Osteoblast (primary cell): ENCODE measurements at regions not wholly inside any gene's neighbourhood (a gene's known extent, or its start where the extent isn't known, plus 50 kb on each side); places are given as distances from the start of the nearest gene placed in this dataset.

Experiments used
- DNase-seq: peaks from one replicate; pipeline ENCODE4 v3.0.0; 2011; ENCODE audit warnings: low spot score, mixed read lengths; ENCODE audit not compliant: insufficient read length; ENCODE audit errors: missing footprints
- H2AFZ ChIP-seq: 2 replicates; pipeline ENCODE4 v1.6.0; 2011; ENCODE audit warnings: mild to moderate bottlenecking, low read length
- H3K27ac ChIP-seq: 2 replicates; pipeline ENCODE4 v1.5.1; 2011; ENCODE audit warnings: mild to moderate bottlenecking, low read depth, low read length, moderate library complexity
- H3K27me3 ChIP-seq: 2 replicates; pipeline ENCODE4 v1.6.0; 2012; ENCODE audit warnings: mild to moderate bottlenecking, control low read depth, inconsistent platforms, low read length, moderate library complexity; ENCODE audit not compliant: insufficient read depth
- H3K36me3 ChIP-seq: 2 replicates; pipeline ENCODE4 v1.5.1; 2011; ENCODE audit warnings: mild to moderate bottlenecking, low read length, control low read depth, moderate library complexity; ENCODE audit not compliant: insufficient read depth
- H3K4me1 ChIP-seq: 2 replicates; pipeline ENCODE4 v1.5.1; 2011; ENCODE audit warnings: mild to moderate bottlenecking, low read length, control low read depth, moderate library complexity; ENCODE audit not compliant: insufficient read depth
- H3K4me2 ChIP-seq: 2 replicates; pipeline ENCODE4 v1.6.0; 2011; ENCODE audit warnings: mild to moderate bottlenecking, low read length; ENCODE audit not compliant: insufficient read depth
- H3K4me3 ChIP-seq: fragments of 200-600 bp; sonication (generic); 3 replicates; pipeline ENCODE4 v1.5.1; 2012; ENCODE audit warnings: mild to moderate bottlenecking, low read length, inconsistent platforms; ENCODE audit not compliant: insufficient read depth
- H3K79me2 ChIP-seq: 2 replicates; pipeline ENCODE4 v1.6.0; 2012; ENCODE audit warnings: mild to moderate bottlenecking, low read length, control low read depth, inconsistent platforms; ENCODE audit not compliant: insufficient read depth
- H3K9me3 ChIP-seq: 2 replicates; pipeline ENCODE4 v1.5.1; 2011; ENCODE audit warnings: low read depth, low read length, control low read depth
- H4K20me1 ChIP-seq: 2 replicates; pipeline ENCODE4 v1.6.0; 2012; ENCODE audit warnings: mild to moderate bottlenecking, low read length, control low read depth; ENCODE audit not compliant: insufficient read depth
- TF ChIP-seq, protein P1 (sequence below): IDR thresholded peaks from 2 replicates; pipeline ENCODE4 v1.5.1; 2011; ENCODE audit warnings: mild to moderate bottlenecking, low read depth, low read length, moderate library complexity; ENCODE audit errors: extremely low read depth

DNA sequence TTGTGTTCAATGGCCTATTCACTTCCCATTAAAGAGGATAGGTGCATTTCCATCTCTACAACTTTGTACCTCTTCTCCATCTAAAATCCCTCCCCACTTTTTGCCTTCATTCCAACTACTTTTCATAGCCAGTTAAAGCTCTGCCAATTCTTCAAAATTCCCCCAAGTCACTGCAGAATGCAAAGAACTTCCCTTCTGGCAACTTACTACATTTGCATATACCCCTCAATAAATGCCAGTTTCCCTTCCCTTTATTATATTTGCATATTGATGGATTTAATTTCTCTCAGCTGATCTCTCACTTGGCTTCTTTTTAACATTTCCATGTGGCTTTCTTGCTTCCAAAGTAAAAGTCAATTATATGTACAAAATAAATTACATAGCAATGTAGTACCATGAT, 393.4 kb downstream of the HACE1 start:
- TF ChIP-seq, protein P1, sequence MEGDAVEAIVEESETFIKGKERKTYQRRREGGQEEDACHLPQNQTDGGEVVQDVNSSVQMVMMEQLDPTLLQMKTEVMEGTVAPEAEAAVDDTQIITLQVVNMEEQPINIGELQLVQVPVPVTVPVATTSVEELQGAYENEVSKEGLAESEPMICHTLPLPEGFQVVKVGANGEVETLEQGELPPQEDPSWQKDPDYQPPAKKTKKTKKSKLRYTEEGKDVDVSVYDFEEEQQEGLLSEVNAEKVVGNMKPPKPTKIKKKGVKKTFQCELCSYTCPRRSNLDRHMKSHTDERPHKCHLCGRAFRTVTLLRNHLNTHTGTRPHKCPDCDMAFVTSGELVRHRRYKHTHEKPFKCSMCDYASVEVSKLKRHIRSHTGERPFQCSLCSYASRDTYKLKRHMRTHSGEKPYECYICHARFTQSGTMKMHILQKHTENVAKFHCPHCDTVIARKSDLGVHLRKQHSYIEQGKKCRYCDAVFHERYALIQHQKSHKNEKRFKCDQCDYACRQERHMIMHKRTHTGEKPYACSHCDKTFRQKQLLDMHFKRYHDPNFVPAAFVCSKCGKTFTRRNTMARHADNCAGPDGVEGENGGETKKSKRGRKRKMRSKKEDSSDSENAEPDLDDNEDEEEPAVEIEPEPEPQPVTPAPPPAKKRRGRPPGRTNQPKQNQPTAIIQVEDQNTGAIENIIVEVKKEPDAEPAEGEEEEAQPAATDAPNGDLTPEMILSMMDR = no peak
- no peaks in the 10 kb centered on the region for H3K4me1 ChIP-seq
- H3K79me2 ChIP-seq = no peaks in the 10 kb centered on the region
- H3K27ac ChIP-seq = no peak overlapping the region
- no peak overlapping the region for H3K4me3 ChIP-seq
- H2AFZ ChIP-seq = no peak overlapping the region
- no peak for DNase-seq
- no peaks in the 10 kb centered on the region for H3K36me3 ChIP-seq
- no peak overlapping the region for H3K4me2 ChIP-seq
- H4K20me1 ChIP-seq = no peaks in the 10 kb centered on the region
- no peaks in the 10 kb centered on the region for H3K27me3 ChIP-seq
- no peaks in the 10 kb centered on the region for H3K9me3 ChIP-seq

DNA sequence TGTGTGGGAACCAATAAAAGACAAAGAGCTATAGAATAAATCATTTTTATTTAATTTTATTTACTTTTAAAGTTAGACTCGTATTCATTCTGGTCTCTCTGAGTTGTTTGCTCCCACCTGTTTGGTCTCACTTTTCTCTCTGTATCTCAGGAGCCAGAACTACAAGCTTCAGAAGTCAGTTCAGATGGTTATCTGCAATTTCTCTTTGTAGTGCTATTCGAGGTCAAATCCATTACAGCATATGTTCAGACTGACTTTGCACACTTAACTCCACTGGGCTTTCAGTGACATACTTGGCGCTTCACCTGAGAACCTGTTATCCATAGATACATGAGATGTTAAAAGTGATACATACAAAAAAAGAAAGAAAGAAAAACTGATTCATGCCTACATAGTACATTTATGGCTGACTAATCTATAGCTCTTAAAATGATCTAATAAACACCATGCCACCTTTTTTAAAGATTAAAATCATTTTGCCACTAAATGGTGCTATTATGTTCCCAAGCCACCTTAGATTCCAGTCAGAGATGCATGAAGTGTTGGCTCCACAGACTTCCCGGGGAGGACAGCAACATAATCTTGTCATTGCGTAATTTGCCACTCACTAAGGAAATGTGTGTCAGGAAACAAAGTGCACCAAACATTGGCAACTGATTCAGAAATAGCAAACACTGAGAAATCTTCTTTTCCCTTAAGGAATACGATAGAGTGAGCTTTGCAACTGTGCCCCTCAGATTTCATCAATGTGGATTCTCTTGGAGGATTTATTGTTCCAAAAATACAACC, 396.7 kb downstream of the HACE1 start:
- no peaks in the 10 kb centered on the region for H3K4me1 ChIP-seq
- H3K4me2 ChIP-seq = no peak overlapping the region
- H2AFZ ChIP-seq = no peak overlapping the region
- H3K36me3 ChIP-seq = no peaks in the 10 kb centered on the region
- peaks cover 1% of the 10 kb centered on the region for H3K9me3 ChIP-seq
- TF ChIP-seq, protein P1 = no peak
- H4K20me1 ChIP-seq = no peaks in the 10 kb centered on the region
- no peak overlapping the region for H3K4me3 ChIP-seq
- H3K27ac ChIP-seq = no peak overlapping the region
- no peaks in the 10 kb centered on the region for H3K79me2 ChIP-seq
- no peak for DNase-seq
- H3K27me3 ChIP-seq = no peaks in the 10 kb centered on the region

DNA sequence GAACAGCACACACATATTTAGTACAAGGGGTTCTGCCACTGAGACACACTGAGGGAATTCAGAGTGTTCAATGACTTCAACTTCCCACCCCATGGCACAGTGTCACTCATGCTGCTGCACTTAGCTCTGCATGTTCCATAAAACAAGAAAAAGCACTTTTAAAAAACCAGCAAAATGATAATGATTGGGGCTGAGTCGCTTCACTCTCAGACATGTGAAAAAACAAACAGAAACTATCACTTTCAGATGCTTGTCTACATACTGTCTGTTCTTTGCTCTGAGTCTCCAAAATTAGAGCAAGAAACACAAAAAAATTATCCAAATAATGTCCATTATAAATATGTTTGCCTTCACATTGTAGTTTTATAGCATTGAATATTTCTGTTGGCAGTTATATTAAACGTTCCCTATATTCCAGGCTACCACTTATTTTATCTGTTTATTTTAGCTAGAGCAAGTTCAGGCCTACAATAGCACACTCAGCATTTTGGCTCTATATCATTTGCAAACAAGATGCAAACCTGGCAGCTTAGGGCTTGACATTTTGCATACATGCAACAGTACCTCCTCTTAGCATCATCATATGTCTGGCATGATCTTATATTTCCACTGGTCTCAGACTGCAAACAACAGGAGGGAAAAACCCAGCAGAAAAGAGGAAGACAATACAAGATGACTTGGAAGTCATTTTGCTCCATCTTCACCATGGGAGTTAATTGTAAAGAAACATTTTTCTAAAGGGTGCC, 398.8 kb downstream of the HACE1 start:
- Histone ChIP-seq H2AFZ (no peak overlapping the region), H3K27me3 (no peaks in the 10 kb centered on the region), H3K4me1 (no peaks in the 10 kb centered on the region), H3K4me2 (no peak overlapping the region), H3K36me3 (no peaks in the 10 kb centered on the region), H4K20me1 (no peaks in the 10 kb centered on the region), H3K9me3 (peaks cover 1% of the 10 kb centered on the region), H3K27ac (no peak overlapping the region), H3K79me2 (no peaks in the 10 kb centered on the region), H3K4me3 (no peak overlapping the region)
- DNase-seq = no peak
- TF ChIP-seq, protein P1 = no peak

DNA sequence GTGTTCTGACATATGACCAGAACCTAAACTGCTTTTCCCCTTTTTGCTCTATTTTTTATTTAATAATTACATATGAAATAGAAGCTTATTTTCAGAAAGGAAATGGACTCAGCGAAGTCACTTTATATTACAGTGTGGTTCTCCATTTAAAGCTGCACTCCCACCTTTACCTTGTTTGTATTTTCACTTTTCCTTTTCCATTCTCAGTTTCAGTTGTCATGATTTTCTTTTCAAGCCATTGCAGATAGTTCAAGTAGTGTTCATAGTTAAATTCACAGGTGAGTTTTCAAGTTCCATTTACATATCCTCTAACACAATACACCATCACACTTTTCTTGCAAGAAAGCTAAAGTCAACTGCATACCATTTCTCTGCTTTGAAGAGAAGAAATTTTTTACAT, 400.2 kb downstream of the HACE1 start:
- DNase-seq = no peak
- H3K27ac ChIP-seq = no peak overlapping the region
- no peaks in the 10 kb centered on the region for H3K79me2 ChIP-seq
- H2AFZ ChIP-seq = no peak overlapping the region
- no peaks in the 10 kb centered on the region for H4K20me1 ChIP-seq
- H3K4me3 ChIP-seq = no peak overlapping the region
- H3K4me2 ChIP-seq = no peak overlapping the region
- no peaks in the 10 kb centered on the region for H3K4me1 ChIP-seq
- peaks cover 1% of the 10 kb centered on the region for H3K9me3 ChIP-seq
- no peaks in the 10 kb centered on the region for H3K36me3 ChIP-seq
- no peaks in the 10 kb centered on the region for H3K27me3 ChIP-seq
- TF ChIP-seq, protein P1 = no peak
